Mucosa of gallbladder (tissue), 1 donor: ENCODE measurements at regions not wholly inside any gene's neighbourhood (a gene's known extent, or its start where the extent isn't known, plus 50 kb on each side); places are given as distances from the start of the nearest gene placed in this dataset.

Experiments used
- DNase-seq: peaks from one replicate; pipeline ENCODE4 v3.0.0-alpha.2; 2020; ENCODE audit warnings: low spot score
- donor health status: DM: no; HTN: no; CAD: no.

DNA sequence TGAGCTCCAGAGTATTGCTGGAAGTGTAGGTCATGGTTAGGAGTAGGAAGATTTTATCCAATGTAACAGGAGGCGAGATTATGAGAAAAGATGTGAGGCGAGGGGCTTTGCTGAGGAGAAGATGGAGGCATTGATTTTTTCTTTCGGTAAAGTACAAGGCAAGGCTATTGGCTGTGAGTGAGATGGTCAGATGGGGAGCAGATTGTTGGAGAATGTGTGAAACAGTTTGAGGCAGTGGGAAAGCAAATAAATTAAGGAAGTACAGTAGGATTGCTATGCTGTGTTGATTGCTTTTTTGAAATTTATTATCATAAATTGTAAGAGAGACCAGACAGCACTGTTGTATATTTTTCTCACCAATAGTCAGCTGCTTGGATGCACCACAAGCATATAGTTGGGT is 173.3 kb downstream of the KCNE4 start:
- no peak for DNase-seq

- DNase-seq: no peak
Measured at GRCh38 chr2:223226264-223226663, 174.3 kb downstream of the KCNE4 start.

DNA sequence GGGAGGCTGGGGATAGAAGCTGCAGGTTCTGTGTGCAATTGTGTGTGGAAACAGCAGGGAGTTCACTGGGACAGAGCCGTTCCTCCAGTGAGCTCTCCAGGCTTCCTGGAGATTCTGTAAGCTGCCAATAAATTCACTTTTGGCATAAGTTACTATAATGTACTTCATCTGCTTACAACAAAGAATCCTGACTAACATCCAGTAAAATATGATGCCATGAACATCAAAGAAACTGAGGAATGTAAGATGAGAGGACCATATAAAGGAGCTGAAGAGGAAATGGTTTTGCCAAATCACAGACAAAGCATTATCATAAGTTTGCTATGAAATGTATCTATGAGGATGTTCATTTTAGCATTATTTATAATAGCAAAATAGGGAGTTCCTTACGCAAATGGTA is 175.3 kb downstream of the KCNE4 start:
- DNase-seq: no peak

GRCh38 chr2:223228871-223229270 is 176.9 kb downstream of the KCNE4 start:
- no peak for DNase-seq

DNA sequence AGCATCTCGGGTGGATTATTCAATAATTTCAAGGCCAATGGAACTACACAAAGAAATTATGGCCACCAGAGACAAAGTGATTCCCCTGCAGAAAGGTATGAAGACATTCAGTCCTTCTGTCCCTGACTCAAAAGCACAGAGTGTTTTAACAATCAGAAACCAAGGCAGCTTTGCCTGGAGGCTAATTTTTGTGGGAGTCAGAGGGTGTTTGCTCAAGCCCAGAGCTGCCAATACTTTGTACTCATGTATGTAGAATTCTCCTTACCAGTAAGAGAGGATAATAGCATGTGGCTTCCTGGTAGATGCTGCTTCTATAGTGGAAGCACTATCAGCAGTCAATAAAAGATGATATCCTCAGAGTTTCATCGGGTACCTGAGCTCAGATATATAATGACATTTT is 178.4 kb downstream of the KCNE4 start:
- DNase-seq: no peak

DNA sequence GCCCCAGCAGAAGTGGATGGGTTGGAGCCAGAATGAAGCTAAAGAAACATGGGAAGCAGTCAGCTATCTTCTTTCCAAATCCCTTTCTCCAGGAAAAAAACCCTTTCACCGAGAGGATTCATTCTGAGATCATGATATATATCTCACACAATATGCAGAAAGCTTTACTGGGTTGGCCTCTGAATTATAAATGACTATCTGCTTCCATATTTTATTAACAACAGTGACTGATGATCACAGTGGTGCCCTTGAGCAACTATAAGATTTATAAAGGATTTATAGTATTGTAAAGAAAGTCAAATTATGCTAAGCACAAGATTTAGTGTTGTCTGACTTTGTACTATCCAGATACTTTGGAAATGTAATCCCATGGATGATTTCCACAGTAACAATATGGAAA is 180.3 kb downstream of the KCNE4 start:
- DNase-seq: no peak

- no peak for DNase-seq
Measured at GRCh38 chr2:223232896-223233295, 180.9 kb downstream of the KCNE4 start.

DNA sequence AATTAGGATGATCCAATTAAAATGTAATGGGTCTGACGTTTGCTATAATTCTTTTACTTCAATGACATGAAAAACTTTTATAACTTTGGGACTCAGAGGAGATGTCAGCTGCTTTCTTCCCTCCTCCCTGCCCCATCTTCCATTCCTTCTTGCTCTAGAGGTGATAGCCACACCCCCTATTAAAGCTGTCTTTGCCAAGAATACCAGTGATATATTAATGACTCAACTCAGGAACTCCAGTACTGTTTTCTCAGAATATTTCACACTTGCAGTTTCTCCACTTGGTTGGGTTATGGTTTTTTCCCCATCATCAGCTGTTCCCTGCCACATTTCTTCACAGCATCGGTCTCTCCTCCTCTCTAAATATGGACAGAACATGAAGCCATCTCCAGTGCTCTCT is 184.0 kb downstream of the KCNE4 start:
- no peak for DNase-seq

DNA sequence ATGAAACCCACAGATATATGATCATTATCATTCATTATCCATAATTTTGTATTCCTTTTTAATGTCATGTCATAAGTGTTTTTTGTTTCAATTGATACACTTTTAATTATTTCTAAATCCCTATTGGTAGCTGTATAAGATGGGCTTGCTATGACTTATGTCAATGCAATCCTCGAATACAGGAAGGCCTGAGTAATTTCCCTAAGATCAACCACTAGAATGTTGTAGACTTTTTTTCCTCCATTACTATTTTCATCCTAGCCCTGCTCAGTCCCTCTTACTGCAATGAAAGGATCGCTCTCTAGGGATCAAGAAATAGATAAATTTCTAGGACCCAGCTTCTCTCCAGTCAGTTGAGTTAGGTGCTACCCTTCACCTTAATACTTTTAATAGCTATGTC is 186.3 kb downstream of the KCNE4 start:
- DNase-seq: no peak

DNA sequence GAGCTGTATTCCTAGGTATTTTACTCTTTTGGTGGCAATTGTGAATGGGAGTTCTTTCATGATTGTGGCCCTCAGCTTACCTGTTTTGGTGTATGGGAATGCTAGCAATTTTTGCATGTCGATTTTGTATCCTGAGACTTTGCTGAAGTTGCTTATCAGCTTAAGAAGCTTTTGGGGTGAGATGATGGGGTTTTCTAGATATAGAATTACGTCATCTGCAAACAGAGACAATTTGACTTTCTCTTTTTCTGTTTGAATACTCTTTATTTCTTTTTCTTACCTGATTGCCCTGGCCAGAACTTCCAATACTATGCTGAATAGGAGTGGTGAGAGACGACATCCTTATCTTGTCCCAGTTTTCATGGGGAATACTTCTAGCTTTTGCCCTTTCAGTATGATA is 191.2 kb downstream of the KCNE4 start:
- no peak for DNase-seq

DNA sequence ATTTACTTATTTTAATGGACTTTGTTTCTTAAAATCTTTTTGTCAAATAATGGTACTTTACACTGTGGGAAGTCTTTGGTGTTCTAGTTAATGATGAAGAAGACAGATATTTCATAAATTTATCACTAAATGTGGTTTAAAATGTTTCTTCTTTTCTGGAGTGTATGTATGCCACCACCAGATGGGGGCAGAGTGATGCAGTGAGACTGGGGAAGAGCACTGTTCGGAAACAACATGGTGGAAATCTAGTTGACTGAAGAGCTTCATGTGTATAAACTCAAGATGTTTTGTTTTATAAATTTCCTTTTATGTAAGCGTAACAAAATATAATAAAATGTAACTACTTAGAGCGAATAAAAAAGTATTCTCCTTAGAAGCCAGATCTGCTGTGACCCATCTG is 195.1 kb downstream of the KCNE4 start:
- DNase-seq: no peak

GRCh38 chr2:223251656-223252229 is 199.8 kb downstream of the KCNE4 start:
- DNase-seq: no peak

DNA sequence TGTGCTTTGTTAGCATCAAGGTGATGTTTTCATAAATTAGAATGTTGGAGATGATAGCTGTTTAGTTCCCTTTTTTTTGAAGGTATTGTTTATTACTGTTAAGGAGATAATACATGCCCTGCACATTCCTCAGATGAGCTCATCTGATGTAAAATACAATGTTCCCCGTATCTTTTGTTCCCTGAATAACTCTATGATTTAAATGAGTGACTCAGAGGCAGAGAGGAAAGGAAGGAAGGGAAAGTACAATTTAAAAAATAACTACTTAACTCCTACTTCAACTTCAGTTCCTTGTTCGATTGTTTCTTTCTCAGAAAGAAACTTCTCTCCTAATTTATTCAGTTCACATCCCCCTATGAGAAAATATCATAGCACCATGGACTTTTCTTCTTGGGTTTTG is 208.7 kb downstream of the KCNE4 start:
- no peak for DNase-seq

- DNase-seq: no peak
Measured at GRCh38 chr2:223262946-223263345, 211.0 kb downstream of the KCNE4 start.

- no peak for DNase-seq
Measured at GRCh38 chr2:223264541-223265193, 212.7 kb downstream of the KCNE4 start.

GRCh38 chr2:223267160-223267951 is 215.4 kb downstream of the KCNE4 start:
- no peak for DNase-seq

- DNase-seq: no peak
Measured at GRCh38 chr2:223269386-223269785, 217.4 kb downstream of the KCNE4 start.

DNA sequence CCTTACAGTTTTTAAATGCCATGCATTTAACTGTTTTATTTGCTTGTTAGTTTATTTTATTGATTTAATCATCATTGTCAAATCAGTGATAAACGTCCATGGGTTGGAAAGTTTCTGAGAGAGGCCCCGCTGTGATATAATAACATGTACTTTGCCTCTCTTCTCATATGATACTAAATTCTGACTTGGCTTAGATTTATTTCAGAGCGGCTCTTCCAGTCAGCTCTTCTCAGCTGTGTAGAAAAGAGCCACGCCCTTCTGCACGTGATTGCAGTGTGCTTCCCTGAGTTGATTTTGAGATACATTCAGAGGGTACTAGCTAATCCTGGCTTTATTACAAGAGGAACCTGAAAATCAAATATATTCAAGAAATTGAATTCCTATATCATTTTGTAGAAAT is 218.6 kb downstream of the KCNE4 start:
- DNase-seq: no peak

- DNase-seq: no peak
Measured at GRCh38 chr2:223273995-223274394, 222.0 kb downstream of the KCNE4 start.

DNA sequence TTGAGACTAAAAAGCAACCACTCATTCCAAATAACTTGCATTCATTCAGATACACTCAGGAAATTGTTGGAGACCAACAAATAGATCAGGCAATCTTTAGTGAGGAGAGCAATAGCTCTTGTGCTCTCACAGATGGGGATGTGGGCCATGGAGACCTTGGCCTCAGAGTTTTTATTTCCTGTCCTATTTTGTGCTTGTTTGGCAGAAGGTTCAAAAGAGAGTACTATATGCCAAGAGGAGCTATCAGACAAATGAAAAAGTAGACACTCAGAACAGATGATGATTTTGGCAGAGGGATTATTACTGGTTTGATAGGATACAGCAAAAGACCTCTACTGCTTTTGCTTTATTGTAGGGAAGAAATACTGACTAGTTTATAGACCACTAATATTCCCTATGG is 230.2 kb downstream of the KCNE4 start:
- DNase-seq: no peak

- no peak for DNase-seq
Measured at GRCh38 chr2:223283329-223283728, 231.3 kb downstream of the KCNE4 start.

DNA sequence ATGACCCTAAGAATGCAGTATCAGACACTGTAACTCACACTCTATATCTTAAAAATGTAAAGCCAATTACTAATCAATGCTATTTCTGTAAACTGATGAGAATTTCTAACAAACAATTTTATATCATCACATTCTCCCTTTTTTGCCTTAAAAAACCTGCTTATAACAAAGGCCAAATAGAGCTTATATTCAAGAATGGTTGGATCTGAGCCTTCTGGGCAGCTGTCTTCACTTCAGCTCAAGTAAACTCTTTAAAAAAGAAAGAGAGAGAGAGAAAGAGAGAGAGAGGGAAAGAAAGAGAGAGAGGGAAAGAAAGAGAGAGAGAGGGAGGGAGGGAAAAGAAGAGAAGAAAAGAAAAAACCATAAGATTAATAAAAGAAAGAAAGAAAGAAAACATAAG is 231.8 kb downstream of the KCNE4 start:
- no peak for DNase-seq
